Upper lobe of left lung (tissue), 4 donors: ENCODE measurements at regions not wholly inside any gene's neighbourhood (a gene's known extent, or its start where the extent isn't known, plus 50 kb on each side); places are given as distances from the start of the nearest gene placed in this dataset.

Source experiments
- POLR2AphosphoS5 ChIP-seq, 2 donors: sonication (generic); formaldehyde crosslinking; IDR thresholded peaks; one replicate each; pipeline ENCODE4 v1.5.1; 2017; ENCODE audit warnings: antibody characterized with exemption in 2 of 2
- TF ChIP-seq, protein P1 (sequence below), 6 experiments: fragments of 450-650 bp in 4 of 6; fragments of 200-600 bp in 2 of 6; sonication (generic) in 2 of 6; IDR thresholded peaks; one replicate each; pipeline ENCODE4 v1.5.1; 2016 to 2019; ENCODE audit warnings: antibody characterized with exemption in 6 of 6

DNA sequence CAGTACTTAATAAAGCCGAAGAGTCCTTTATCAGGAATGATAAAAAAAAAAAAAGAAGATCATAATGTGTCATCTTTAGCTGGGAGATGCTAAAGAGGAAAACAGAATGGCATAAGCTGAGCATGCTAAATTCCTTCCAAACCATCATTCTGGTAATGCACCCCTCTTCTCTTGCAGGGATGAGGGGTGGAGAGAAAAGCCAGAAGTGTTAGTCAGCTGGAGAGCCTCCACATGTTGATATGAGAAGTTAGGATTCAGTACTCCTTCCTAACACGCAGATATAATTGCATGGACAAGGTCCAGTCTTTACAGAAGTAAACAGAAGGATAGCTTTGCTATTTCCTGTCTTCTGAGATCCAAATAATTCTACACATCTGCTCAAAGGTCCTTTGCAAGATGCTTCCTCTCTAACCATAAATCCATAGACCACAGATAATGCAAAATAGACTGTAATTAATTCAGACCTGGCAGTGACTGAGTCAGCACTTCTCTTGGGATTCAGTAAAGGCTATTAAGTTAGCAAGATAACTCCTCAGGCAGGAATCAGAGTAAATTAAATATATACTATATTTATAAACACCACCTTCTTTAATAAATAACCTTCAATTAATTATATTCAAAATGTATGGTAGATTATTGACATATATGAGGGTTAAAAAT lies 930.0 kb upstream of the KLHL29 start:
- TF ChIP-seq, protein P1, sequence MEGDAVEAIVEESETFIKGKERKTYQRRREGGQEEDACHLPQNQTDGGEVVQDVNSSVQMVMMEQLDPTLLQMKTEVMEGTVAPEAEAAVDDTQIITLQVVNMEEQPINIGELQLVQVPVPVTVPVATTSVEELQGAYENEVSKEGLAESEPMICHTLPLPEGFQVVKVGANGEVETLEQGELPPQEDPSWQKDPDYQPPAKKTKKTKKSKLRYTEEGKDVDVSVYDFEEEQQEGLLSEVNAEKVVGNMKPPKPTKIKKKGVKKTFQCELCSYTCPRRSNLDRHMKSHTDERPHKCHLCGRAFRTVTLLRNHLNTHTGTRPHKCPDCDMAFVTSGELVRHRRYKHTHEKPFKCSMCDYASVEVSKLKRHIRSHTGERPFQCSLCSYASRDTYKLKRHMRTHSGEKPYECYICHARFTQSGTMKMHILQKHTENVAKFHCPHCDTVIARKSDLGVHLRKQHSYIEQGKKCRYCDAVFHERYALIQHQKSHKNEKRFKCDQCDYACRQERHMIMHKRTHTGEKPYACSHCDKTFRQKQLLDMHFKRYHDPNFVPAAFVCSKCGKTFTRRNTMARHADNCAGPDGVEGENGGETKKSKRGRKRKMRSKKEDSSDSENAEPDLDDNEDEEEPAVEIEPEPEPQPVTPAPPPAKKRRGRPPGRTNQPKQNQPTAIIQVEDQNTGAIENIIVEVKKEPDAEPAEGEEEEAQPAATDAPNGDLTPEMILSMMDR (IDR thresholded peaks at IDR 0.05) = no peak
- no peak for TF ChIP-seq POLR2AphosphoS5 (IDR thresholded peaks at IDR 0.05)
